Karpas-422 (cell line): ENCODE measurements at regions not wholly inside any gene's neighbourhood (a gene's known extent, or its start where the extent isn't known, plus 50 kb on each side); places are given as distances from the start of the nearest gene placed in this dataset.

Experiments
- DNase-seq: peaks from one replicate; pipeline ENCODE4 v3.0.0-alpha.2; 2015
- H2AFZ ChIP-seq: fragments of 200-600 bp; sonication (generic); 2 replicates; pipeline ENCODE4 v1.6.1; 2014; ENCODE audit warnings: antibody characterized with exemption, low read length, mixed read lengths
- H3K27ac ChIP-seq: fragments of 200-600 bp; sonication (generic); 2 replicates; pipeline ENCODE4 v1.5.1; 2014; ENCODE audit warnings: mild to moderate bottlenecking, low read length, moderate library complexity
- H3K27me3 ChIP-seq: fragments of 200-600 bp; sonication (generic); 2 replicates; pipeline ENCODE4 v1.6.1; 2014; ENCODE audit warnings: low read length, mixed read lengths
- H3K36me3 ChIP-seq: fragments of 200-600 bp; sonication (generic); 2 replicates; pipeline ENCODE4 v1.6.1; 2014; ENCODE audit warnings: low read length, mixed read lengths; ENCODE audit not compliant: insufficient read depth
- H3K4me1 ChIP-seq: fragments of 200-600 bp; sonication (generic); 2 replicates; pipeline ENCODE4 v1.6.1; 2014; ENCODE audit warnings: mild to moderate bottlenecking, low read length, mixed read lengths
- H3K4me2 ChIP-seq: fragments of 200-600 bp; sonication (generic); 2 replicates; pipeline ENCODE4 v1.6.1; 2014; ENCODE audit warnings: low read length, low read depth, mild to moderate bottlenecking; ENCODE audit not compliant: poor library complexity, severe bottlenecking
- H3K4me3 ChIP-seq: fragments of 200-600 bp; sonication (generic); 2 replicates; pipeline ENCODE4 v1.5.1; 2014; ENCODE audit warnings: mild to moderate bottlenecking, antibody characterized with exemption, low read length, mixed read lengths
- H3K79me2 ChIP-seq: fragments of 200-600 bp; sonication (generic); 2 replicates; pipeline ENCODE4 v1.6.1; 2014; ENCODE audit warnings: mild to moderate bottlenecking, low read length, mixed read lengths
- H3K9ac ChIP-seq: fragments of 200-600 bp; sonication (generic); 2 replicates; pipeline ENCODE4 v1.6.0; 2014; ENCODE audit warnings: low read length
- H3K9me2 ChIP-seq: fragments of 200-600 bp; sonication (generic), shearing (Covaris generic); replicated peaks from 2 replicates; pipeline ENCODE4 v1.6.0; 2014; ENCODE audit warnings: mild to moderate bottlenecking, low read length, moderate library complexity; ENCODE audit not compliant: insufficient read depth
- H3K9me3 ChIP-seq: fragments of 300-700, 200-600 bp; sonication (generic); 2 replicates; pipeline ENCODE4 v1.6.1; 2014; ENCODE audit warnings: low read length, mixed read lengths
- H4K20me1 ChIP-seq: fragments of 200-600 bp; sonication (generic); 2 replicates; pipeline ENCODE4 v1.6.1; 2014; ENCODE audit warnings: mild to moderate bottlenecking, antibody characterized with exemption, low read length, low read depth; ENCODE audit not compliant: insufficient read depth

DNA sequence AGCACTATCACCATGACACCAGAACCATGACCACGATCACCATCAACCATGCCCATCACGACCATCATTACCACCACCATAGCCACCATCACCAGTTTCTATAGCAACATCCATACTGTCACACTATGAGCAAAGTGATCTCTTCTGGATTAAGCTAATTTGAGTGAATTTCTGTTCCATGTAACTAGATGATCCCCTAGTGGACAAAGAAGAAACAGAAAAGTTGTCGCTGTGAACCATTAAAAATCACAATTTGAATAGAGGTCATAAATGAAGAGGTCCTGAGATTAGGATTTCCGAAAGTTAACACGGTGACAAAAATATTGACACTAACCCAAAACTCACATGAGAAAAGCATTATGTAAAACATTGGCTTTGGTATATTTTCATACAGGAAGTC is 77.6 kb downstream of the CLRN3 start:
- Histone ChIP-seq H3K27me3 (0 out of 2 replicates have a peak, but pooled peaks cover 2% of the 10 kb centered on the region), H3K4me2 (no peak overlapping the region), H3K9me2 (no peaks in the 10 kb centered on the region), H3K4me1 (no peaks in the 10 kb centered on the region), H4K20me1 (no peaks in the 10 kb centered on the region), H3K9ac (no peak overlapping the region), H3K9me3 (no peaks in the 10 kb centered on the region), H3K27ac (no peak overlapping the region), H3K79me2 (no peaks in the 10 kb centered on the region), H2AFZ (no peak overlapping the region), H3K4me3 (no peak overlapping the region), H3K36me3 (no peaks in the 10 kb centered on the region)
- peak; percentile 55 for DNase-seq

DNA sequence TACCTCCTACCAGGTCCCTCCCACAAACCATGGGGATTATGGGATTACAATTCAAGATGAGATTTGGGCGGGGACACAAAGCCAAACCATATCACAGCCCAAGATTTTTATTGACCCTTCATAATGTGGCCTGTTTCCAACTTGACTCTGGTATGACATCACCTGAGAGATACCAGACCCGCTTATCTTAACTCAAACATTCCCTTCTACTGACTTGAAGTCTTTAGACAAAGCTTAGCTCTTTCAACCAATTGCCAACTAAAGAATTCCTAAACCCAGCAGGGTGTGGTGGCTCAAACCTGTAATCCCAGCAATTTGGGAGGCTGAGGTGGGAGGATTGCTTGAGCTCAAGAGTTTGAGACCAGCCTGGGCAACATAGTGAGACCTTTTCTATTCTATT is 67.9 kb downstream of the CLRN3 start:
- H3K9ac ChIP-seq = no peak overlapping the region
- no peaks in the 10 kb centered on the region for H3K79me2 ChIP-seq
- DNase-seq = no peak
- H3K9me2 ChIP-seq = no peaks in the 10 kb centered on the region
- H3K9me3 ChIP-seq = peaks cover 5% of the 10 kb centered on the region
- no peak overlapping the region for H3K4me2 ChIP-seq
- no peaks in the 10 kb centered on the region for H3K36me3 ChIP-seq
- no peak overlapping the region for H3K27ac ChIP-seq
- H4K20me1 ChIP-seq = no peaks in the 10 kb centered on the region
- no peaks in the 10 kb centered on the region for H3K4me1 ChIP-seq
- no peaks in the 10 kb centered on the region for H3K27me3 ChIP-seq
- H3K4me3 ChIP-seq = no peak overlapping the region
- H2AFZ ChIP-seq = no peak overlapping the region

GRCh38 chr10:127826154-127826725 is 66.5 kb downstream of the CLRN3 start:
- Histone ChIP-seq H2AFZ (no peak overlapping the region), H3K4me2 (no peak overlapping the region), H3K9me2 (no peaks in the 10 kb centered on the region), H3K4me3 (no peak overlapping the region), H4K20me1 (no peaks in the 10 kb centered on the region), H3K9me3 (peaks cover 5% of the 10 kb centered on the region), H3K79me2 (no peaks in the 10 kb centered on the region), H3K27ac (no peak overlapping the region), H3K27me3 (no peaks in the 10 kb centered on the region), H3K36me3 (no peaks in the 10 kb centered on the region), H3K9ac (no peak overlapping the region), H3K4me1 (no peaks in the 10 kb centered on the region)
- DNase-seq = no peak

- Histone ChIP-seq H3K27me3 (no peaks in the 10 kb centered on the region), H3K4me2 (no peak overlapping the region), H2AFZ (no peak overlapping the region), H4K20me1 (no peaks in the 10 kb centered on the region), H3K4me1 (no peaks in the 10 kb centered on the region), H3K36me3 (no peaks in the 10 kb centered on the region), H3K79me2 (no peaks in the 10 kb centered on the region), H3K9me3 (peaks cover 4% of the 10 kb centered on the region), H3K4me3 (no peak overlapping the region), H3K9me2 (no peaks in the 10 kb centered on the region), H3K27ac (no peak overlapping the region), H3K9ac (no peak overlapping the region)
- DNase-seq = no peak
Measured at GRCh38 chr10:127827354-127828140, 65.2 kb downstream of the CLRN3 start.
